Smooth muscle cell (in vitro differentiated cells): ENCODE measurements at regions not wholly inside any gene's neighbourhood (a gene's known extent, or its start where the extent isn't known, plus 50 kb on each side); places are given as distances from the start of the nearest gene placed in this dataset.

Source experiments
- DNase-seq: peaks from one replicate; lab custom pipeline; 2025; ENCODE audit not compliant: unreplicated experiment; lab: John Stamatoyannopoulos, UW
- H2AFZ ChIP-seq: fragments of 200-600 bp; sonication (generic); 2 replicates; pipeline ENCODE4 v1.6.0; 2016; ENCODE audit warnings: antibody characterized with exemption, low read depth, mild to moderate bottlenecking
- H3F3A ChIP-seq: fragments of 200-600 bp; sonication (generic); 2 replicates; pipeline ENCODE4 v1.6.0; 2017; ENCODE audit warnings: antibody characterized with exemption, low read depth
- H3K27ac ChIP-seq: fragments of 200-600 bp; sonication (generic); 2 replicates; pipeline ENCODE4 v1.5.1; 2016; ENCODE audit warnings: low read depth, mild to moderate bottlenecking
- H3K27me3 ChIP-seq: fragments of 200-600 bp; sonication (generic); 2 replicates; pipeline ENCODE4 v1.6.1; 2016; ENCODE audit warnings: low read depth, mild to moderate bottlenecking
- H3K36me3 ChIP-seq: fragments of 200-600 bp; sonication (generic); 2 replicates; pipeline ENCODE4 v1.5.1; 2016; ENCODE audit warnings: low read depth
- H3K4me1 ChIP-seq: fragments of 200-600 bp; sonication (generic); 2 replicates; pipeline ENCODE4 v1.5.1; 2016; ENCODE audit warnings: low read depth
- H3K4me2 ChIP-seq: fragments of 200-600 bp; sonication (generic); 2 replicates; pipeline ENCODE4 v1.6.0; 2016; ENCODE audit warnings: mild to moderate bottlenecking
- H3K4me3 ChIP-seq: fragments of 200-600 bp; sonication (generic); 2 replicates; pipeline ENCODE4 v1.5.1; 2016; ENCODE audit warnings: mild to moderate bottlenecking
- H3K79me2 ChIP-seq: fragments of 200-600 bp; sonication (generic); 2 replicates; pipeline ENCODE4 v1.6.0; 2016; ENCODE audit warnings: low read depth, mild to moderate bottlenecking
- H3K9ac ChIP-seq: fragments of 200-600 bp; sonication (generic); 2 replicates; pipeline ENCODE4 v1.6.0; 2016; ENCODE audit warnings: low read depth
- H3K9me3 ChIP-seq: fragments of 200-600 bp; sonication (generic); replicated peaks from 2 replicates; pipeline ENCODE4 v1.5.1; 2016; ENCODE audit warnings: low read depth
- H4K20me1 ChIP-seq: fragments of 200-600 bp; sonication (generic); 2 replicates; pipeline ENCODE4 v1.6.0; 2016; ENCODE audit warnings: low read depth
- WGBS: methylation state at CpG from one replicate; pipeline ENCODE4 v1.1.7; 2016; ENCODE audit warnings: low lambda C conversion rate; 5-methylcytosine and 5-hydroxymethylcytosine counted together
- TF ChIP-seq, protein P1 (sequence below): fragments of 200-600 bp; sonication (generic); IDR thresholded peaks from 2 replicates; pipeline ENCODE4 v1.5.1; 2017; ENCODE audit warnings: borderline replicate concordance, mild to moderate bottlenecking, antibody characterized with exemption; ENCODE audit not compliant: insufficient read depth, poor library complexity, severe bottlenecking

DNA sequence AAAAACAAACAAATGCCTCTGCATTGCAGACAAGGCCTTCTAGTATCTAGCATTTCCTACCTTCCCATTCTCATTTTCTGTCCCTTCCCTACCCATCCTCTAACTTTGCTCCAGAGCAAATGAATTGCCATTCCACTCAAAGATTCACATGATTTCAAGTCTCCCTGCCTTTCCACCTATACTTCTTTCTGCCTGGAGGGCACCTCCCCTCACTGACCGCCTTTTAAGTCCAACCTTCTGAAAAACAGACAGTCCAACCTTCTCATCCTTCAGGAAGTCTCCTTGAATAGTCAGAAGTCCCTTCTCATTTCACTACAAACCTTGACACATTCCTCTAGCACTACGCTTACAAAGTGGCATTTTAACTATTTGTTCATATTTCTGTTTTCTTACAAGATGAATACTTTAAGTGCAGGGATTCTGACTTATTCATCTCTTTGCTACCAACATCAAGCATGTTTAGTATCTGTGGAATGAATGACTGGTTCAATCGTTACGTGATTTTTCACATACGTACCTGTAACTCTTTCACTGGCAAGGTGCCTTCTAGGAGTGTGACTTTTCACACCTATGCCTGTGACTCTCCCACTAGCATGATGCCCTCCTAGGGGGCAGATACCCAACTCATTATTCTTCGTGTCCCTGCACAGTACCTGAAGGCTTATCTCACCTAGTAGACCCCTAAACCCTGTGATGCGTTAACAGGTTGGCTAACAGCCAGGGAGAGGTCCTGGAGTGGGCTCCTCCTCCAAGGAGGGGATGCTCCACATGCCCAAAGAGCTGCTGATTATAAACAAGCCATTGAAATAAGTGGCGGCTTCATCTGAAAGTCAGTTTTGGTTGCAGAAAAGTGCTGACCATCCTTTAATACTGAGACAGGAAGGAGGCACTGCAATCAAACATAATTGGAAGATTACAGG lies 356.2 kb downstream of the MYCN start:
- Histone ChIP-seq H3K36me3 (no peaks in the 10 kb centered on the region), H3K9me3 (no peaks in the 10 kb centered on the region), H3K27me3 (no peaks in the 10 kb centered on the region), H3K4me1 (no peaks in the 10 kb centered on the region), H3K79me2 (no peaks in the 10 kb centered on the region), H3F3A (no peaks in the 10 kb centered on the region), H3K4me3 (no peak overlapping the region), H3K27ac (no peak overlapping the region), H3K9ac (no peak overlapping the region), H4K20me1 (no peaks in the 10 kb centered on the region), H3K4me2 (no peak overlapping the region), H2AFZ (no peak overlapping the region)
- WGBS: 78% methylated on average over 8 of the region's 8 CpGs
- TF ChIP-seq, protein P1, sequence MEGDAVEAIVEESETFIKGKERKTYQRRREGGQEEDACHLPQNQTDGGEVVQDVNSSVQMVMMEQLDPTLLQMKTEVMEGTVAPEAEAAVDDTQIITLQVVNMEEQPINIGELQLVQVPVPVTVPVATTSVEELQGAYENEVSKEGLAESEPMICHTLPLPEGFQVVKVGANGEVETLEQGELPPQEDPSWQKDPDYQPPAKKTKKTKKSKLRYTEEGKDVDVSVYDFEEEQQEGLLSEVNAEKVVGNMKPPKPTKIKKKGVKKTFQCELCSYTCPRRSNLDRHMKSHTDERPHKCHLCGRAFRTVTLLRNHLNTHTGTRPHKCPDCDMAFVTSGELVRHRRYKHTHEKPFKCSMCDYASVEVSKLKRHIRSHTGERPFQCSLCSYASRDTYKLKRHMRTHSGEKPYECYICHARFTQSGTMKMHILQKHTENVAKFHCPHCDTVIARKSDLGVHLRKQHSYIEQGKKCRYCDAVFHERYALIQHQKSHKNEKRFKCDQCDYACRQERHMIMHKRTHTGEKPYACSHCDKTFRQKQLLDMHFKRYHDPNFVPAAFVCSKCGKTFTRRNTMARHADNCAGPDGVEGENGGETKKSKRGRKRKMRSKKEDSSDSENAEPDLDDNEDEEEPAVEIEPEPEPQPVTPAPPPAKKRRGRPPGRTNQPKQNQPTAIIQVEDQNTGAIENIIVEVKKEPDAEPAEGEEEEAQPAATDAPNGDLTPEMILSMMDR: no peak
- DNase-seq: no peak

DNA sequence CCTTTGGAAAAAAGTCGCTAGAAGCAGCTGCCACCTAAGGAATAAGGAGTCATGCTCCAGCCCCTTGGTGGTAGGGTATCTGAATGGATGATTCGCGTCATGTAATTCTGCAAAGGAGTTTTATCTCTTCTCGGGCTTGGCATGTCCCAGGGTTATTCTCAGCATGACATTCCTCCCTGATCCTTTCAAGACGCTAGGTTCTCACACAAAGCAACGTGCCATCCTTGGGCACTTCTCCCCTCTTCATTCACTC lies 355.6 kb downstream of the MYCN start:
- H3F3A ChIP-seq: no peaks in the 10 kb centered on the region
- 84% methylated on average over 6 of the region's 6 CpGs for WGBS
- H4K20me1 ChIP-seq: no peaks in the 10 kb centered on the region
- no peak overlapping the region for H3K4me3 ChIP-seq
- TF ChIP-seq, protein P1: no peak
- no peak overlapping the region for H2AFZ ChIP-seq
- no peaks in the 10 kb centered on the region for H3K4me1 ChIP-seq
- DNase-seq: no peak
- no peaks in the 10 kb centered on the region for H3K9me3 ChIP-seq
- no peak overlapping the region for H3K9ac ChIP-seq
- H3K4me2 ChIP-seq: no peak overlapping the region
- no peaks in the 10 kb centered on the region for H3K36me3 ChIP-seq
- H3K27me3 ChIP-seq: no peaks in the 10 kb centered on the region
- H3K79me2 ChIP-seq: no peaks in the 10 kb centered on the region
- no peak overlapping the region for H3K27ac ChIP-seq

DNA sequence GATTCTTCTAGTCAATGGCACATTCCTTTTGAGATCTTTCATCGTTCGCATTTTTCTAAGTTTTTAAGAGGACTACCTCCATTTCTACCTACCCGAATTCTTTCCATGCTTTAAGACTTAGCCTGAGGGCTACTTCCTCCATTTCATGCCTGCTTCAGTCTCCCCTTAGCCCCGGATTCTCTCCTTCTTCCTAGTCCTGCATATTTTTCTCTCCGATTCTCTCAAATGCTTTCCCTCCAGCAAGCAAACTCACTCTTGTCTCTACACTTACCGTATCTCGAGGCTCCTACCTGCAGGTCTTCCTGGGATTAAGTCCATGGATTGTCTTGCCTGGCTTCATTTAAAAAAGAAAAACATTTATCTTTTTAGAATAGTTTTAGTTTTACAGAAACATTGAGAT lies 354.4 kb downstream of the MYCN start:
- H3K4me3 ChIP-seq: no peak overlapping the region
- no peaks in the 10 kb centered on the region for H3K36me3 ChIP-seq
- no peak overlapping the region for H3K27ac ChIP-seq
- peaks cover 9% of the 10 kb centered on the region for H3K27me3 ChIP-seq
- 77% methylated on average over 7 of the region's 7 CpGs for WGBS
- H3K4me1 ChIP-seq: no peaks in the 10 kb centered on the region
- no peaks in the 10 kb centered on the region for H3F3A ChIP-seq
- H3K9me3 ChIP-seq: no peaks in the 10 kb centered on the region
- no peak overlapping the region for H3K4me2 ChIP-seq
- no peaks in the 10 kb centered on the region for H4K20me1 ChIP-seq
- no peak overlapping the region for H2AFZ ChIP-seq
- no peak for DNase-seq
- no peak overlapping the region for H3K9ac ChIP-seq
- H3K79me2 ChIP-seq: no peaks in the 10 kb centered on the region
- TF ChIP-seq, protein P1: no peak

DNA sequence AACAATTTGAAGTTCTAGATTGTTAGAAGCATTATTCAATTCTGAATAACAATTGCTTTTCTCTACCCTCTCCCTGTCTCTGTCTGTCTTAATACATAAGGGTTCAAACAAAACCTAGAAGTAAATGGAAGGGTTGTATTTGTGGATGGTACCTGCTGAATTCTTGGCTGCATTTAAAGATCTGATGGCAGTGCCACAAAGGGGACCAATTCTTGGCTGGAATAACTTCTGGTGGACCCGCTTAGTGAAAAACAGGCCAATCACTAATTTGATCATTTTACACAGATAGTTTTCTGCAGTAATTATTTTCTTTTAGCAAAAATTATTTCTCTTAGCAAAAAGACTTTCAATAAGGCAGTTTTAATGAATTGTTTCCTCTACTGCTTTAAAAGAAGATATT lies 353.5 kb downstream of the MYCN start:
- Histone ChIP-seq H4K20me1 (no peaks in the 10 kb centered on the region), H3K36me3 (no peaks in the 10 kb centered on the region), H3K27me3 (peaks cover 18% of the 10 kb centered on the region), H3K4me2 (no peak overlapping the region), H3K4me3 (no peak overlapping the region), H3K4me1 (no peaks in the 10 kb centered on the region), H3F3A (no peaks in the 10 kb centered on the region), H2AFZ (no peak overlapping the region), H3K9me3 (no peaks in the 10 kb centered on the region), H3K79me2 (no peaks in the 10 kb centered on the region), H3K27ac (no peak overlapping the region), H3K9ac (no peak overlapping the region)
- 97% methylated on average over 1 of the region's 1 CpG for WGBS
- TF ChIP-seq, protein P1: no peak
- DNase-seq: no peak
